ENCODE measurements at regions not wholly inside any gene's neighbourhood (a gene's known extent, or its start where the extent isn't known, plus 50 kb on each side); places are given as distances from the start of the nearest gene placed in this dataset.

- no peaks in the 10 kb centered on the region for H3K9me1 ChIP-seq (ENCODE audit: control insufficient read depth, extremely low read depth, insufficient read depth, low read length)
- H3K4me2 ChIP-seq (ENCODE audit: control insufficient read depth, extremely low read depth, insufficient read depth, low read depth, low read length), result no peak overlapping the region
- H3K9me3 ChIP-seq (ENCODE audit: control insufficient read depth, low read depth, low read length), result no peaks in the 10 kb centered on the region
- no peaks in the 10 kb centered on the region for H4K20me1 ChIP-seq (ENCODE audit: control insufficient read depth, extremely low read depth, insufficient read depth, low read length)
- no peak overlapping the region for H3K27ac ChIP-seq (ENCODE audit: control insufficient read depth, insufficient read depth, low read length)
- peaks cover 6% of the 10 kb centered on the region for H3K4me1 ChIP-seq (ENCODE audit: control insufficient read depth, extremely low read depth, insufficient read depth, low read length)
- TF ChIP-seq CTCF (optimal IDR thresholded peaks at IDR 0.05 in 1 of 3, IDR thresholded peaks at IDR 0.05 in 1 of 3, conservative IDR thresholded peaks at IDR 0.05 in 1 of 3; ENCODE audit: extremely low read depth in 1 of 3, insufficient read depth in 2 of 3, low read length in 3 of 3) (no peak), EZH2 (IDR thresholded peaks at IDR 0.05; ENCODE audit: low read length) (no peak)
- H3K4me3 ChIP-seq (ENCODE audit: control insufficient read depth in 2 of 3, extremely low read depth in 1 of 3, insufficient read depth in 2 of 3, low read depth in 1 of 3, low read length in 3 of 3), result no peak overlapping the region
- H3K27me3 ChIP-seq (ENCODE audit: control insufficient read depth, extremely low read depth, insufficient read depth, low read length), result peaks cover 9% of the 10 kb centered on the region
- no peaks in the 10 kb centered on the region for H3K79me2 ChIP-seq (ENCODE audit: control insufficient read depth, insufficient read depth, low read length)
- no peak for DNase-seq (ENCODE audit: low read depth, low spot score)
- dilution Hi-C loops (cut with MboI; ENCODE audit: extremely low pct_ligation_motif_present, low sequenced_read_pairs), result no loop called here
- no peak for FAIRE-seq
- no peak overlapping the region for H2AFZ ChIP-seq (ENCODE audit: control insufficient read depth, low read length)
- no peak overlapping the region for H3K9ac ChIP-seq (ENCODE audit: control insufficient read depth, extremely low read depth, insufficient read depth, low read length)
- H3K36me3 ChIP-seq (ENCODE audit: control insufficient read depth in 2 of 2, extremely low read depth in 1 of 2, insufficient read depth in 2 of 2, low read length in 2 of 2), result no peaks in the 10 kb centered on the region
Measured at GRCh38 chrX:39618178-39618577, 479.6 kb downstream of the BCOR start.

GRCh38 chrX:39619182-39620009, 478.4 kb downstream of the BCOR start:
- dilution Hi-C loops (cut with MboI; ENCODE audit: extremely low pct_ligation_motif_present, low sequenced_read_pairs), result no loop called here

More at GRCh38 chrX:39619182-39620009, 478.4 kb downstream of the BCOR start:
- H3K9ac ChIP-seq (ENCODE audit: control insufficient read depth, extremely low read depth, insufficient read depth, low read length), result no peak overlapping the region
- TF ChIP-seq EZH2 (IDR thresholded peaks at IDR 0.05; ENCODE audit: low read length) (no peak), CTCF (optimal IDR thresholded peaks at IDR 0.05 in 1 of 3, IDR thresholded peaks at IDR 0.05 in 1 of 3, conservative IDR thresholded peaks at IDR 0.05 in 1 of 3; ENCODE audit: extremely low read depth in 1 of 3, insufficient read depth in 2 of 3, low read length in 3 of 3) (no peak)
- H3K4me1 ChIP-seq (ENCODE audit: control insufficient read depth, extremely low read depth, insufficient read depth, low read length), result peaks cover under 1% of the 10 kb centered on the region
- H3K27ac ChIP-seq (ENCODE audit: control insufficient read depth, insufficient read depth, low read length), result no peak overlapping the region
- no peak overlapping the region for H3K4me3 ChIP-seq (ENCODE audit: control insufficient read depth in 2 of 3, extremely low read depth in 1 of 3, insufficient read depth in 2 of 3, low read depth in 1 of 3, low read length in 3 of 3)
- H3K9me1 ChIP-seq (ENCODE audit: control insufficient read depth, extremely low read depth, insufficient read depth, low read length), result no peaks in the 10 kb centered on the region
- no peak for DNase-seq (ENCODE audit: low read depth, low spot score)
- H3K4me2 ChIP-seq (ENCODE audit: control insufficient read depth, extremely low read depth, insufficient read depth, low read depth, low read length), result no peak overlapping the region
- no peaks in the 10 kb centered on the region for H3K9me3 ChIP-seq (ENCODE audit: control insufficient read depth, low read depth, low read length)
- FAIRE-seq, result no peak
- no peaks in the 10 kb centered on the region for H4K20me1 ChIP-seq (ENCODE audit: control insufficient read depth, extremely low read depth, insufficient read depth, low read length)
- peaks cover 3% of the 10 kb centered on the region for H3K27me3 ChIP-seq (ENCODE audit: control insufficient read depth, extremely low read depth, insufficient read depth, low read length)
- H2AFZ ChIP-seq (ENCODE audit: control insufficient read depth, low read length), result no peak overlapping the region
- no peaks in the 10 kb centered on the region for H3K79me2 ChIP-seq (ENCODE audit: control insufficient read depth, insufficient read depth, low read length)
- H3K36me3 ChIP-seq (ENCODE audit: control insufficient read depth in 2 of 2, extremely low read depth in 1 of 2, insufficient read depth in 2 of 2, low read length in 2 of 2), result no peaks in the 10 kb centered on the region

Measured in keratinocyte (primary cell).